H9 (cell line): ENCODE measurements at regions not wholly inside any gene's neighbourhood (a gene's known extent, or its start where the extent isn't known, plus 50 kb on each side); places are given as distances from the start of the nearest gene placed in this dataset.

Experiments
- DNase-seq: peaks from one replicate; pipeline ENCODE4 v3.0.0-alpha.2; 2017
- H2AFZ ChIP-seq: one replicate; pipeline ENCODE4 v1.6.1; 2013; ENCODE audit warnings: mild to moderate bottlenecking, low read length, control low read depth, moderate library complexity
- H2AK5ac ChIP-seq: 2 replicates; pipeline ENCODE4 v1.6.1; 2013; ENCODE audit warnings: low read length, control low read depth, mixed read lengths; ENCODE audit not compliant: insufficient read length
- H2BK120ac ChIP-seq: one replicate; pipeline ENCODE4 v1.6.1; 2013; ENCODE audit warnings: low read depth, mild to moderate bottlenecking, low read length, control low read depth, inconsistent platforms; ENCODE audit not compliant: poor library complexity, severe bottlenecking
- H2BK12ac ChIP-seq: 2 replicates; pipeline ENCODE4 v1.6.1; 2013; ENCODE audit warnings: low read length, control low read depth, mixed read lengths, low read depth; ENCODE audit not compliant: insufficient read length
- H2BK15ac ChIP-seq: 2 replicates; pipeline ENCODE4 v1.6.1; 2013; ENCODE audit warnings: low read depth, low read length, control low read depth
- H2BK20ac ChIP-seq: one replicate; pipeline ENCODE4 v1.6.1; 2013; ENCODE audit warnings: low read depth, mild to moderate bottlenecking, low read length, control low read depth, inconsistent platforms; ENCODE audit not compliant: poor library complexity, severe bottlenecking
- H2BK5ac ChIP-seq: 2 replicates; pipeline ENCODE4 v1.6.1; 2013; ENCODE audit warnings: low read length, control low read depth, mixed read lengths; ENCODE audit not compliant: insufficient read length
- H3K14ac ChIP-seq: 2 replicates; pipeline ENCODE4 v1.6.1; 2013; ENCODE audit warnings: low read length, control low read depth; ENCODE audit not compliant: insufficient read depth
- H3K18ac ChIP-seq: 2 replicates; pipeline ENCODE4 v1.6.1; 2013; ENCODE audit warnings: low read depth, mild to moderate bottlenecking, mixed read lengths, low read length, control low read depth; ENCODE audit not compliant: insufficient read length
- H3K23ac ChIP-seq: 2 replicates; pipeline ENCODE4 v1.6.1; 2013; ENCODE audit warnings: low read length, control low read depth, mixed read lengths, low read depth; ENCODE audit not compliant: insufficient read length
- H3K23me2 ChIP-seq: 2 replicates; pipeline ENCODE4 v1.6.1; 2013; ENCODE audit warnings: low read depth, mild to moderate bottlenecking, mixed read lengths, low read length, control low read depth; ENCODE audit not compliant: insufficient read length, poor library complexity, severe bottlenecking
- H3K27ac ChIP-seq: 2 replicates; pipeline ENCODE4 v1.5.1; 2013; ENCODE audit warnings: low read length, control low read depth, mixed read lengths, low read depth; ENCODE audit not compliant: insufficient read length
- H3K27me3 ChIP-seq: 2 replicates; pipeline ENCODE4 v1.6.1; 2013; ENCODE audit warnings: low read length, control low read depth, inconsistent platforms; ENCODE audit not compliant: insufficient read depth
- H3K4ac ChIP-seq: 2 replicates; pipeline ENCODE4 v1.6.1; 2013; ENCODE audit warnings: low read depth, mild to moderate bottlenecking, control low read depth, inconsistent platforms, low read length, moderate library complexity
- H3K4me1 ChIP-seq: 2 replicates; pipeline ENCODE4 v1.6.1; 2013; ENCODE audit warnings: low read length, control low read depth, inconsistent platforms; ENCODE audit not compliant: insufficient read depth
- H3K4me2 ChIP-seq: 2 replicates; pipeline ENCODE4 v1.6.1; 2013; ENCODE audit warnings: low read length, control low read depth, mixed read lengths; ENCODE audit not compliant: insufficient read length, insufficient read depth
- H3K56ac ChIP-seq: 2 replicates; pipeline ENCODE4 v1.6.1; 2013; ENCODE audit warnings: low read depth, mild to moderate bottlenecking, mixed read lengths, low read length, control low read depth; ENCODE audit not compliant: insufficient read length
- H3K79me1 ChIP-seq: 2 replicates; pipeline ENCODE4 v1.6.1; 2013; ENCODE audit warnings: low read depth, mild to moderate bottlenecking, moderate library complexity, low read length, control low read depth, inconsistent platforms; ENCODE audit not compliant: insufficient read depth, poor library complexity, severe bottlenecking
- H3K79me2 ChIP-seq: 2 replicates; pipeline ENCODE4 v1.6.1; 2013; ENCODE audit warnings: low read length, control low read depth, inconsistent platforms; ENCODE audit not compliant: insufficient read depth
- H3K9ac ChIP-seq: 2 replicates; pipeline ENCODE4 v1.6.1; 2013; ENCODE audit warnings: low read length, control low read depth, mixed read lengths; ENCODE audit not compliant: insufficient read length; ENCODE audit errors: extremely low read depth
- H3K9me3 ChIP-seq: one replicate; pipeline ENCODE4 v1.6.1; 2013; ENCODE audit warnings: low read depth, low read length, inconsistent platforms; ENCODE audit not compliant: control insufficient read depth
- H3T11ph ChIP-seq: one replicate; pipeline ENCODE4 v1.6.1; 2013; ENCODE audit warnings: mild to moderate bottlenecking, low read length, control low read depth, inconsistent platforms
- H4K20me1 ChIP-seq: one replicate; pipeline ENCODE4 v1.6.1; 2013; ENCODE audit not compliant: control insufficient read depth, insufficient read length, insufficient read depth
- H4K5ac ChIP-seq: 2 replicates; pipeline ENCODE4 v1.6.1; 2013; ENCODE audit warnings: low read depth, mild to moderate bottlenecking, mixed read lengths, low read length, control low read depth; ENCODE audit not compliant: insufficient read length
- H4K8ac ChIP-seq: replicated peaks from 2 replicates; pipeline ENCODE4 v1.6.1; 2013; ENCODE audit warnings: low read length, control low read depth, mixed read lengths, low read depth; ENCODE audit not compliant: insufficient read length
- H4K91ac ChIP-seq: 2 replicates; pipeline ENCODE4 v1.6.1; 2013; ENCODE audit warnings: low read depth, mild to moderate bottlenecking, moderate library complexity, mixed read lengths, low read length, control low read depth; ENCODE audit not compliant: insufficient read length
- H3K27ac Mint-ChIP-seq, 3 experiments: 2 replicates in 2 of 3; 3 replicates in 1 of 3; pipeline ENCODE4 v1.8.0; 2020 to 2021; ENCODE audit warnings: mixed read lengths in 3 of 3, mild to moderate bottlenecking in 1 of 3, moderate library complexity in 1 of 3
- H3K27me3 Mint-ChIP-seq: 2 replicates; pipeline ENCODE4 v1.8.0; 2021; ENCODE audit warnings: low read depth, mild to moderate bottlenecking, moderate library complexity, mixed read lengths
- H3K36me3 Mint-ChIP-seq, 3 experiments: 2 replicates in 2 of 3; 3 replicates in 1 of 3; pipeline ENCODE4 v1.8.0; 2020 to 2021; ENCODE audit warnings: low read depth in 3 of 3, mixed read lengths in 3 of 3; ENCODE audit not compliant: insufficient read depth in 1 of 3
- H3K4me1 Mint-ChIP-seq, 2 experiments: 2 replicates each; pipeline ENCODE4 v1.8.0; 2020; ENCODE audit warnings: mixed read lengths in 2 of 2
- H3K4me3 Mint-ChIP-seq, 2 experiments: 2 replicates in 1 of 2; 3 replicates in 1 of 2; pipeline ENCODE4 v1.8.0; 2020 to 2021; ENCODE audit warnings: mild to moderate bottlenecking in 2 of 2, mixed read lengths in 2 of 2, moderate library complexity in 1 of 2
- H3K9me3 Mint-ChIP-seq, 2 experiments: 2 replicates in 1 of 2; 3 replicates in 1 of 2; pipeline ENCODE4 v1.8.0; 2020; ENCODE audit warnings: mild to moderate bottlenecking in 2 of 2, mixed read lengths in 2 of 2, moderate library complexity in 1 of 2
- WGBS: extraction: QIAGEN DNeasy Blood & Tissue Kit; methylation state at CpG from one replicate; pipeline ENCODE4 v1.1.7; 2013; ENCODE audit warnings: missing lambda C conversion rate, low lambda C conversion rate, mixed read lengths; ENCODE audit not compliant: insufficient read length; ENCODE audit errors: extremely low coverage; 5-methylcytosine and 5-hydroxymethylcytosine counted together
- TF ChIP-seq, protein P1 (sequence below): fragments of 200-600 bp; sonication (generic); conservative IDR thresholded peaks from 3 replicates; pipeline ENCODE4 v1.8.0; 2021; ENCODE audit warnings: antibody characterized with exemption, mild to moderate bottlenecking

DNA sequence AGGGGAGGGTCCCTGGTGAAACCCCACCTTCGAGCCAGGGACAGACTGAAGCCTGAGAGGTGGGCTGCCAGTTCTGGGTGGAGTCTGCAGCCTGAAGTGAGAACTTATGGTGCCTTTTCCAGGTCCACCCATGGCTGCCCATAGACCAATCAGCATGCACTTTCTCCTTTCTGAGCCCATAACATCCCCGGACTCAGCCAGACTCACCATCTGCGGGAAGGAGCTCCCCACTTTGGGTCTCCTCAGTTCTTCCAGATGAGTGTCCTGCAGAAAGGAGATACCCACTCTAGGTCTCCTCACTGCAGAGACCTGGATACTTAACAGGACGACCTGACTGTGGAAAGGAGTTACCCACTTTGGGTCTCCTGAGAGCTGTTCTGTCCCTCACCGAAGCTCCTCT lies 1673.4 kb upstream of the TMEFF2 start:
- no peak overlapping the region for H3T11ph ChIP-seq
- no peaks in the 10 kb centered on the region; the same call in 1 of the 2 replicates for H3K79me2 ChIP-seq
- no peak overlapping the region for H3K56ac ChIP-seq
- H2BK120ac ChIP-seq, result no peak overlapping the region
- H2AFZ ChIP-seq, result no peak overlapping the region
- H3K9ac ChIP-seq, result no peak overlapping the region
- no peak for DNase-seq
- Mint-ChIP-seq H3K9me3 (peaks cover 3 to 5% of the 10 kb centered on the region in 2 experiments; a peak in 3 of 5 replicates), H3K27me3 (no peaks in the 10 kb centered on the region), H3K4me3 (no peak overlapping the region), H3K4me1 (no peaks in the 10 kb centered on the region), H3K27ac (no peak overlapping the region), H3K36me3 (no peaks in the 10 kb centered on the region)
- no peak overlapping the region for H2BK12ac ChIP-seq
- no peaks in the 10 kb centered on the region for H4K20me1 ChIP-seq
- no peak overlapping the region for H3K23ac ChIP-seq
- H2BK5ac ChIP-seq, result no peak overlapping the region
- H3K27me3 ChIP-seq, result no peaks in the 10 kb centered on the region
- H4K91ac ChIP-seq, result no peak overlapping the region
- no peak overlapping the region for H2BK20ac ChIP-seq
- no peaks in the 10 kb centered on the region for H3K23me2 ChIP-seq
- no peaks in the 10 kb centered on the region for H3K9me3 ChIP-seq
- H3K14ac ChIP-seq, result no peak overlapping the region
- TF ChIP-seq, protein P1, sequence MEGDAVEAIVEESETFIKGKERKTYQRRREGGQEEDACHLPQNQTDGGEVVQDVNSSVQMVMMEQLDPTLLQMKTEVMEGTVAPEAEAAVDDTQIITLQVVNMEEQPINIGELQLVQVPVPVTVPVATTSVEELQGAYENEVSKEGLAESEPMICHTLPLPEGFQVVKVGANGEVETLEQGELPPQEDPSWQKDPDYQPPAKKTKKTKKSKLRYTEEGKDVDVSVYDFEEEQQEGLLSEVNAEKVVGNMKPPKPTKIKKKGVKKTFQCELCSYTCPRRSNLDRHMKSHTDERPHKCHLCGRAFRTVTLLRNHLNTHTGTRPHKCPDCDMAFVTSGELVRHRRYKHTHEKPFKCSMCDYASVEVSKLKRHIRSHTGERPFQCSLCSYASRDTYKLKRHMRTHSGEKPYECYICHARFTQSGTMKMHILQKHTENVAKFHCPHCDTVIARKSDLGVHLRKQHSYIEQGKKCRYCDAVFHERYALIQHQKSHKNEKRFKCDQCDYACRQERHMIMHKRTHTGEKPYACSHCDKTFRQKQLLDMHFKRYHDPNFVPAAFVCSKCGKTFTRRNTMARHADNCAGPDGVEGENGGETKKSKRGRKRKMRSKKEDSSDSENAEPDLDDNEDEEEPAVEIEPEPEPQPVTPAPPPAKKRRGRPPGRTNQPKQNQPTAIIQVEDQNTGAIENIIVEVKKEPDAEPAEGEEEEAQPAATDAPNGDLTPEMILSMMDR, result no peak
- H3K27ac ChIP-seq, result no peak overlapping the region
- WGBS, result no CpG with 5 or more reads among the region's 5 CpGs
- no peak overlapping the region for H3K4ac ChIP-seq
- no peaks in the 10 kb centered on the region for H3K4me1 ChIP-seq
- H2BK15ac ChIP-seq, result no peak overlapping the region
- H4K8ac ChIP-seq, result no peak overlapping the region
- H2AK5ac ChIP-seq, result no peak overlapping the region
- H4K5ac ChIP-seq, result no peak overlapping the region
- no peaks in the 10 kb centered on the region for H3K79me1 ChIP-seq
- no peak overlapping the region for H3K18ac ChIP-seq
- no peak overlapping the region for H3K4me2 ChIP-seq
